ENCODE measurements at regions not wholly inside any gene's neighbourhood (a gene's known extent, or its start where the extent isn't known, plus 50 kb on each side); places are given as distances from the start of the nearest gene placed in this dataset.

DNA sequence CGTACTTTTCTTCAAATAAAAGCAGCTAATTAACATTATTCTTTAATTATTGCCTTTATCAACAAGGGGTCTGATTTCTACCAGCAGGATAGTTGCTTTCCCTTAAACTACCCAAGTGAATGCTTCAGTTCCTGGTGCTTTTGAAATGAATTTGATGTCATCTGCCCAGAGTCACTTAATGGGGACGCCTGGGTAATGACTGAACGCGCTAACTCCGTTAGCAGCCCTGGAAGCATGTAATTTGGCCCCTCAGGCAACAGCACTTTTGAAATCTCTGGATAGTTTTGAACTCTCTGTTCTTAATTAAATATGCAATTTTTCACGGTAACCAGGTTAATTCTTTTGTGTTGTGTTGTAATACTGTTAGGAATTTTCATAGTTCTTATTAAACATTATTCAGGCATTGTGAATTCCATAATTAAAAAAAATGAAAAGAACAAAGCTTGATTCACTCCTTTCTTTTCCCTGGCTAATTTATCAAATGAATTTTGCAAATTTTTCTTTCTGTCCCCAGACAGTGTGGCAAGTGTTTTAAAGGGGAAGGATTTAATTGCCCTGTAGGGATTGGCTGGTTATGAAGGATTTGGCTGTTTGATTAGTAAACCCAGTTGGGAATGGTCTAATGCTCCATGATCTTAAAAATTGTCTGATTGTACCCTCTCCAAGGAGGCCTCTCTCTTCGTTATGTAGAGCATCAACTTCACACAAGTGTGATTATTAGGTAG is 137.5 kb upstream of the MYL2 start:
- no peak for TF ChIP-seq EZH2 (IDR thresholded peaks at IDR 0.05; ENCODE audit: borderline replicate concordance)
- TF ChIP-seq, protein P1, sequence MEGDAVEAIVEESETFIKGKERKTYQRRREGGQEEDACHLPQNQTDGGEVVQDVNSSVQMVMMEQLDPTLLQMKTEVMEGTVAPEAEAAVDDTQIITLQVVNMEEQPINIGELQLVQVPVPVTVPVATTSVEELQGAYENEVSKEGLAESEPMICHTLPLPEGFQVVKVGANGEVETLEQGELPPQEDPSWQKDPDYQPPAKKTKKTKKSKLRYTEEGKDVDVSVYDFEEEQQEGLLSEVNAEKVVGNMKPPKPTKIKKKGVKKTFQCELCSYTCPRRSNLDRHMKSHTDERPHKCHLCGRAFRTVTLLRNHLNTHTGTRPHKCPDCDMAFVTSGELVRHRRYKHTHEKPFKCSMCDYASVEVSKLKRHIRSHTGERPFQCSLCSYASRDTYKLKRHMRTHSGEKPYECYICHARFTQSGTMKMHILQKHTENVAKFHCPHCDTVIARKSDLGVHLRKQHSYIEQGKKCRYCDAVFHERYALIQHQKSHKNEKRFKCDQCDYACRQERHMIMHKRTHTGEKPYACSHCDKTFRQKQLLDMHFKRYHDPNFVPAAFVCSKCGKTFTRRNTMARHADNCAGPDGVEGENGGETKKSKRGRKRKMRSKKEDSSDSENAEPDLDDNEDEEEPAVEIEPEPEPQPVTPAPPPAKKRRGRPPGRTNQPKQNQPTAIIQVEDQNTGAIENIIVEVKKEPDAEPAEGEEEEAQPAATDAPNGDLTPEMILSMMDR (IDR thresholded peaks at IDR 0.05; ENCODE audit: poor library complexity), result no peak

Measured in hepatocyte (in vitro differentiated cells).